Liver (tissue), 8 donors: ENCODE measurements at regions not wholly inside any gene's neighbourhood (a gene's known extent, or its start where the extent isn't known, plus 50 kb on each side); places are given as distances from the start of the nearest gene placed in this dataset.

Experiments
- DNase-seq: peaks from one replicate; pipeline ENCODE4 v3.0.0-alpha.2; 2017; ENCODE audit warnings: low spot score
- H3K27ac ChIP-seq, 2 donors: one replicate each; pipeline ENCODE4 v1.7.0; 2013; ENCODE audit warnings: inconsistent platforms in 2 of 2, low read length in 2 of 2, control low read depth in 1 of 2, low read depth in 1 of 2, mild to moderate bottlenecking in 1 of 2
- H3K27me3 ChIP-seq, 4 donors: one replicate each; pipeline versions ENCODE4 v1.6.1 to v1.7.0; 2013; ENCODE audit warnings: low read length in 3 of 4, inconsistent platforms in 1 of 4, mild to moderate bottlenecking in 1 of 4, moderate library complexity in 1 of 4; ENCODE audit not compliant: control insufficient read depth in 4 of 4, insufficient read depth in 4 of 4
- H3K36me3 ChIP-seq, 4 donors: one replicate each; pipeline versions ENCODE4 v1.6.1 to v1.7.0; 2013; ENCODE audit warnings: low read length in 3 of 4, mild to moderate bottlenecking in 3 of 4, low read depth in 1 of 4, moderate library complexity in 1 of 4; ENCODE audit not compliant: control insufficient read depth in 4 of 4, insufficient read depth in 3 of 4
- H3K4me1 ChIP-seq, 4 donors: one replicate each; pipeline versions ENCODE4 v1.6.1 to v1.7.0; 2013; ENCODE audit warnings: low read length in 3 of 4, mild to moderate bottlenecking in 3 of 4, moderate library complexity in 1 of 4; ENCODE audit not compliant: control insufficient read depth in 4 of 4, insufficient read depth in 4 of 4
- H3K4me3 ChIP-seq, 3 donors: one replicate each; pipeline versions ENCODE4 v1.6.1 to v1.7.0; 2013; ENCODE audit warnings: low read length in 3 of 3, control low read depth in 1 of 3, low read depth in 1 of 3, mild to moderate bottlenecking in 1 of 3
- H3K9ac ChIP-seq, 2 donors: one replicate each; pipeline ENCODE4 v1.7.0; 2013; ENCODE audit warnings: low read length in 2 of 2, mild to moderate bottlenecking in 2 of 2, moderate library complexity in 2 of 2, control low read depth in 1 of 2, low read depth in 1 of 2
- H3K9me3 ChIP-seq, 4 donors: one replicate each; pipeline versions ENCODE4 v1.6.1 to v1.7.0; 2013; ENCODE audit warnings: low read length in 3 of 4; ENCODE audit not compliant: control insufficient read depth in 4 of 4
- ATF3 ChIP-seq: IDR thresholded peaks from 2 replicates; pipeline ENCODE4 v1.6.1; 2016; ENCODE audit warnings: antibody characterized with exemption
- CTCF ChIP-seq: fragments of 150-350 bp; IDR thresholded peaks from 2 replicates; pipeline ENCODE4 v1.5.1; 2017; ENCODE audit warnings: improper control_type of control experiment, low read depth, low read length; ENCODE audit not compliant: missing input control
- EGR1 ChIP-seq, 2 donors: IDR thresholded peaks; 2 replicates each; pipeline ENCODE4 v1.6.1; 2016 to 2018; ENCODE audit warnings: antibody characterized with exemption in 2 of 2, low read depth in 2 of 2
- FOXA1 ChIP-seq: IDR thresholded peaks from 2 replicates; pipeline ENCODE4 v1.6.1; 2016; ENCODE audit warnings: antibody characterized with exemption
- FOXA2 ChIP-seq: IDR thresholded peaks from 2 replicates; pipeline ENCODE4 v1.6.1; 2016; ENCODE audit warnings: antibody characterized with exemption
- GABPA ChIP-seq, 2 donors: IDR thresholded peaks in 1 of 2; conservative IDR thresholded peaks in 1 of 2; 2 replicates each; pipeline ENCODE4 v1.6.1; 2016; ENCODE audit warnings: antibody characterized with exemption in 2 of 2, mild to moderate bottlenecking in 1 of 2, moderate library complexity in 1 of 2
- HNF4A ChIP-seq, 2 donors: conservative IDR thresholded peaks; 2 replicates each; pipeline ENCODE4 v1.6.1; 2016; ENCODE audit warnings: antibody characterized with exemption in 2 of 2, mild to moderate bottlenecking in 2 of 2
- HNF4G ChIP-seq: IDR thresholded peaks from 2 replicates; pipeline ENCODE4 v1.6.1; 2016; ENCODE audit warnings: antibody characterized with exemption
- JUND ChIP-seq, 2 donors: IDR thresholded peaks; 2 replicates each; pipeline ENCODE4 v1.6.1; 2016; ENCODE audit warnings: antibody characterized with exemption in 2 of 2
- MAX ChIP-seq: IDR thresholded peaks from 2 replicates; pipeline ENCODE4 v1.6.1; 2016; ENCODE audit warnings: antibody characterized with exemption
- NR2F2 ChIP-seq: IDR thresholded peaks from 2 replicates; pipeline ENCODE4 v1.6.1; 2016; ENCODE audit warnings: antibody characterized with exemption
- RAD21 ChIP-seq, 2 donors: IDR thresholded peaks; 2 replicates each; pipeline ENCODE4 v1.6.1; 2016; ENCODE audit warnings: antibody characterized with exemption in 2 of 2, mild to moderate bottlenecking in 2 of 2
- REST ChIP-seq: IDR thresholded peaks from 2 replicates; pipeline ENCODE4 v1.6.1; 2016; ENCODE audit warnings: antibody characterized with exemption, mild to moderate bottlenecking
- RXRA ChIP-seq, 2 donors: IDR thresholded peaks; 2 replicates each; pipeline ENCODE4 v1.6.1; 2017 to 2018; ENCODE audit warnings: antibody characterized with exemption in 2 of 2, mild to moderate bottlenecking in 1 of 2
- TAF1 ChIP-seq: conservative IDR thresholded peaks from 2 replicates; pipeline ENCODE4 v1.6.1; 2016; ENCODE audit warnings: antibody characterized with exemption, mild to moderate bottlenecking
- YY1 ChIP-seq: IDR thresholded peaks from 2 replicates; pipeline ENCODE4 v1.6.1; 2016; ENCODE audit warnings: antibody characterized with exemption, mild to moderate bottlenecking
- ZBTB33 ChIP-seq: IDR thresholded peaks from 2 replicates; pipeline ENCODE4 v1.6.1; 2016; ENCODE audit warnings: antibody characterized with exemption
- WGBS: extraction: QIAGEN DNeasy Blood & Tissue Kit; methylation state at CpG from one replicate; pipeline ENCODE4 v1.1.7; 2013; 5-methylcytosine and 5-hydroxymethylcytosine counted together
- donor health status: healthy.
- donor health status: healthy.
- donor health status: healthy.
- donor health status: healthy.
- donor health status: healthy.

GRCh38 chr5:6080930-6081726, 297.2 kb downstream of the MED10 start:
- no peaks in the 10 kb centered on the region for H3K27me3 ChIP-seq
- no peak for TF ChIP-seq TAF1
- no peak for TF ChIP-seq CTCF
- no peak for TF ChIP-seq GABPA (IDR thresholded peaks at IDR 0.05 in 1 of 2, conservative IDR thresholded peaks at IDR 0.05 in 1 of 2)
- no peak for TF ChIP-seq HNF4A (conservative IDR thresholded peaks at IDR 0.05)
- no peak for TF ChIP-seq YY1
- no peak for TF ChIP-seq ATF3
- no peak for TF ChIP-seq FOXA2
- TF ChIP-seq FOXA1: no peak
- TF ChIP-seq ZBTB33: no peak
- no peak for TF ChIP-seq NR2F2
- no peak for TF ChIP-seq EGR1 (IDR thresholded peaks at IDR 0.05; ENCODE audit: low read depth in 2 of 2)
- TF ChIP-seq REST: no peak
- TF ChIP-seq MAX: no peak
- TF ChIP-seq HNF4G: no peak
- TF ChIP-seq RAD21 (IDR thresholded peaks at IDR 0.05): no peak
- no peak for TF ChIP-seq RXRA (IDR thresholded peaks at IDR 0.05)
- TF ChIP-seq JUND (IDR thresholded peaks at IDR 0.05): no peak
- H3K9ac ChIP-seq: no peak overlapping the region
- no peak overlapping the region for H3K27ac ChIP-seq
- no peak overlapping the region for H3K4me3 ChIP-seq
- no peak for DNase-seq
- no peaks in the 10 kb centered on the region for H3K4me1 ChIP-seq
- H3K9me3 ChIP-seq: no peaks in the 10 kb centered on the region
- H3K36me3 ChIP-seq: no peaks in the 10 kb centered on the region
- 90% methylated on average over 10 of the region's 10 CpGs for WGBS
